ENCODE measurements at regions not wholly inside any gene's neighbourhood (a gene's known extent, or its start where the extent isn't known, plus 50 kb on each side); places are given as distances from the start of the nearest gene placed in this dataset.

DNA sequence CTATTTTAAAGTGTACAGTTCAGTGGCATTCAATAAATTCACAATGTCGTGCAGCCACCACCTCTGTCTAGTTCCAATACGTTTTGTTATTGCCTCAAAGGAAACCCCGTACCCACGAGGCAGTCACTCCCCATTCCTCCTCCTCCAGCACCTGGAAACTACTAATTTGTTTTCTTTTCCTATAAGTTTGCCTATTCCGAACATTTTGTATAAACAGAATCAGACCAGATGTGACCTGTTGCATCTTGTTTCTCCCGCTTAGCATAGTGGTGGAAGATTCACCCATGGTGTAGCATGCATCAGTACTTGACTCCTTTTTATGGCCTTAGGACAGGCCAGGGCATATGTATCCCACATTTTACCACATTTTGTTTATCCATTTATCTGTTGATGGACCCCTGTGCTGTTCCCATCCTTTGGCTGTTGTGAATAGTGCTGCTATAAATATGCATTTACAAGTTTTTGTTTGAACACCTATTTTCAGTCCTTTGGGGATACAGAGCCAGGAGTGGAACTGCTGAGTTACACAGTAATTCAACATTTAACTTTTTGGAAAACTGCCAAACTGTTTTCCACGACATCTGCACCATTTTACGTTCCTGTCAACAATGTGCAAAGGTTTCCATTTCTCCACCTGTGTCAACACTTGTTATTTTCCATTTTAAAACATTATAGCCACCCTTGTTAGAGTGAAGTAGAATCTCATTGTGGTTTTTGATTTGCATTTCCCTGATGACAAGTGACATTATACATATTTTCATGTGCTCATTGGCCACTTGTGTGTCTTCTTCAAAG is 57.8 kb upstream of the STX18 start:
- DNase-seq = no peak

DNA sequence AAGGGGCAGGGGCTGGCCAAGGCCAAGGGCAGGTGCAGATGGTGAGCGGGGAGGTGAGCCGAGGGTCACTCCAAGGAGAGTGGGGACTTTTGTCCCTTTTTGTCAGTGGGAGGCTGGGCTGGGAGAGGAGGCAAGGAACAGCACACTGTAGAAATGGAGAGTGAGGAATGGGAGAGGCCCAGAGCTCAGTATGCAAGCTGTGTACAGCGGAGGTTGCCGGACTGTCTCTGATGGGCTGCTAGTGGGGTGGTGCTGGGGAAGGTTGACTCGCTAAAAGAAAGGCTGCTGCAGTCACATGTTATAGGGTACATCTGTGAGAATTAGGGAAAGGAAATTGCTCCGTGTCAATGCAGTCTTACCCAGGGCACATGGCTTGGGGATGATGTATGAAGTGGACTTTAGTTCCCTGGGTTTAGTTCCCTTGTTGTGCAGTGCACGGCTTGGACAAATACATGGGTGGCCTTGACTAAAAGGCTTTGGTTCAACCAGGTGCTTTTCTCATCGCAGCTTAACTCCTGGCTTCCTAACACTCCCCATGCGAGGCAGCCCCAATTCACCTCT is 57.1 kb upstream of the STX18 start:
- no peak for DNase-seq

DNA sequence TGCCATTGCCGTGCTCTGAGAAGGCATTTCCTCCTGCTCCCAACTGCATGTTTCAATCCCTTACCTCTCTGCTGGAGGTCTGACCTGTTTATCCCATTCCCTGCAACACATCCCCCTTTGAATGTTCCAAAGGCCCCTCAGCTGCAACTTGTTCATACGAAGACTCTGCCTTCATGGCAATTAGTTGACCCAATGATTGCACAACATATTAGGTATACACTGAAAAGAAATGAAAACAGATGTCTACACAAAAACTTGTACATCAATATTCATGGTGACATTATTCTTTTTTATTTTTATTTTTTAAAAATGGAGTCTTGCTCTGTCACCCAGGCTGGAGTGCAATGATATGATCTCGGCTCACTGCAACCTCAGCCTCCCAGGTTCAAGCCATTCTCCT is 54.9 kb upstream of the STX18 start:
- DNase-seq = no peak

DNA sequence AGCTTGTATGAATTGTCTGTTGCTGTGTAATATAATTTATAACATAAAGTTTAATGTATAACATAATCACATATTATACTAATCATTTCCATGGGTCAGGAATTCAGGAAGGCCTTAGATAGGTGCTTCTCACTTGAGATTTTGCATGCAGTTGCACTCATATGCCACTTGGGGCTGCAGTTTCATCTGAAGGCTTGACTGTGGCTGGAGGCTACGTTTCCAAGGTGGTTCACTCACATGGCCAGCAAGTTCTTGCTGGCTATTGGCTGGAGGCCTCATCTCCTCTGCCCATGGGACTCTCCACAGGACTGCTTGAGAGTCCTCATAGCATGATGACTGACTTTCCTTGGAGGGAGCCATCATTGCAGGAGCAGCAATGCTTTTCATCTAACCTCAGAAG is 53.4 kb upstream of the STX18 start:
- no peak for DNase-seq

DNA sequence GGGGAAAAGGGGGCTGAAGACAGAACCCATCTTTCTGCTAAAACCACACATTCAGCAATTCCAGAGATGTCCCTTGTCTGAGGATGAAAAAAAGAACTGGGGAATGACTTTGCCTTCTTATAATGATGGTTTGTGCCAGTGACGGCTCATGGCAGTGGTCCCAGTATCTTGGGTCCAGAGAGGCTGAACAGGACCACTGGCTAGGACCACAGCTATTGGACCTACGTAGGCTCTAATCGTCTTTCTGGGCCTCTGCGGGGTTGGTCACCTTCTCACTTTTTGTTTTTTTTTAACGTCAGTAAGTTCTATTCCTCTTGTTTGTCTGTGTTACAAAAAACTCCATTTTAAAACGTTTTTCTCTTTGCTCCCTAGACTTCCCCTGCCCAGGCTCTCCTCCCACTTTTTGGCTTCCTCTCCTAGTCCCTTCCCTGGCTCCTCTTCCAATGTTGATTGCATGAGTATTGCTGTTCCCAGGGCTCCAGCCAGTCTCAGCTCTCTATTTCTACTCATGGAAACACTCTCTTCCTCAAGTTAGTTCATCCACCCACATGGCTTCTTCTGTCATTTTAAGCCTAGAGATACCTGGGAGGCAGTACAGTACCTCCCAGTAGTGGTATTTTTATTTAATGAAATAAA is 52.6 kb upstream of the STX18 start:
- peak; percentile 25 for DNase-seq

DNA sequence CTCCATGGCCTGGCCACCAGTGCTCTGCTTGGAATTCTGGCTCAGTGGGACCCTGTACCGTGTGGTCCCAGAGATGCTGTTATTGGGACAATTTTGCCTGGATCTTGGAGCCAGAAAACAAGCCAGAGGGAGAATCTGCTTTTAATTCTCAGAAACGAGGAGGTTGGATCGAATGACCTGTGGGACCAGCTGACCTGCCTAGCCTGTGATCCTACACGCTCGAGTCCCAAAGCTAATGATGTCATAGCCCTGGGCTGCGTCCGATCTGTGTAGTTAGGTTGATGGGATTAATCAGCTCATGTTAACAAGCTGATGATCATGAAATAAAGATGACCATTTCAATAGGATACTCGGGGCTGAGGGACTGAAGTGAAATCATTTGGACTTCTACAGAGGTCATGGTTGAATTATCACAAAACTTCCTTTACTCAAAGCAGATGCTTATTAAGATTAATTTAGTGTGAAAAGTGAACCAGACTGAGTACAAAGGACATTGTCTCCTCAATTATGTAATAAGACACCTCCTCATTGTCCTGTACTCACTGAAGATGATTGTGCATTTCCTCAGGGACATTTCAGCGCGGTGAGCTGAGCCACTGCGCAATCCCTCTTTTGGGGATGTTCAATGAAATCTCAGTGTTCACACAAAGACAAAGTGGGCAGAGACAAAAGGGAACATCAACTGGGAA is 51.9 kb upstream of the STX18 start:
- no peak for DNase-seq

DNA sequence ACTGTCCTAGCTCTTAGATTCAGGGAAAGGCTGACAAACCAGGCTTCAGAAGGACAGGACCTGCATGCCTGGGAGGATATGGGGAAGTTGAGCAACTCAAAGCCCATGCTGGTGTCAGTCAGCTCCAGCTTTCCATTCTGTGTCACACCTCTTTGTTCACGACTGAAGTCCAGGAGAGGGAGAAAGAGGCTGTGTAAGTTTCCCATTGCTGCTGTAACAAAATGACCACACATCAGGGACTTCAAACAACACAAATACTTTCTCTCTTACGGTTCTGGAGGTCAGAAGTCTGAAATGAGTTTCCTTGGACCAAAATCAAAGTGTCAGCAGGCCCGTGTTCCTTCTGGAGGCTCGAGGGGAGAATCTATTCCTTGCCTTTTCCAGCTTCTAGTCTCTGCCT is 50.6 kb upstream of the STX18 start:
- DNase-seq = no peak

Measured in skin of body (tissue), 1 donor.